K562 (cell line): ENCODE measurements at regions not wholly inside any gene's neighbourhood (a gene's known extent, or its start where the extent isn't known, plus 50 kb on each side); places are given as distances from the start of the nearest gene placed in this dataset.

Experiments
- KLF10 ChIP-seq: fragments of 250-450 bp; sonication (Bioruptor Pico); IDR thresholded peaks from 2 replicates; pipeline ENCODE4 v1.6.1; 2021; ENCODE audit warnings: matching md5 sums
- ZNF124 ChIP-seq: sonication (generic); formaldehyde crosslinking; IDR thresholded peaks from 2 replicates; pipeline ENCODE4 v1.8.1; 2022; ENCODE audit warnings: missing genetic modification reagents

DNA sequence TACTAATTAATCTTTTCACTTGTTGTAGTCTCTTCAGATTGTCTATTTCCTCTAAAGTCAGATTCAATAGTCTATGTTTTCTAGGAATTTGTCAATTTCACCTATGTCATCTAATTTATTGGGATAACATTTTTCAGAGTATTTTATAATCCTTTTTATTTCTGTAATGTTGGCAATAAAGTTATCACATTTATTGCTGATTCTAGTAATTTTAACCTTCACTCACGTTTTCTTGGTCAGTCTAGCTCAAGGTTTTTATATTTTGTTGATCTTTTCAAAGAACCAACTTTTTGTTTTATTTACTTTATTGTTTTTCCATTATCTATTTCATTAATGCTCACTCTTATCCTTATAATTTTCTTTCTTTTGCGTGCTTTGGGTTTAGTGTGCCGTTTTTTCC lies 97.9 kb upstream of the GNG12 start:
- no peak for TF ChIP-seq ZNF124 (CRISPR knock-in tag)
- no peak for TF ChIP-seq KLF10 (CRISPR knock-in tag)
